MCF 10A (cell line): ENCODE measurements at regions not wholly inside any gene's neighbourhood (a gene's known extent, or its start where the extent isn't known, plus 50 kb on each side); places are given as distances from the start of the nearest gene placed in this dataset.

ENCODE experiments used
- BruUV-seq: library from RNA; stranded (reverse); fragments of 400-500 nt; replicated peaks from 2 replicates; lab custom pipeline; 2021; lab: Mats Ljungman, UMichigan
- CTCF ChIA-PET: fragments of 300-600 bp; sonication (Branson Sonifier 250); formaldehyde crosslinking; extraction: SDS; loops from one replicate; lab custom pipeline; 2021; ENCODE audit warnings: antibody characterized with exemption, inconsistent platforms; lab: Yijun Ruan, JAX
- POLR2A ChIA-PET: fragments of 300-600, 350-650 bp; sonication (Branson Sonifier 250); formaldehyde crosslinking; extraction: SDS; loops from one replicate; lab custom pipeline; 2020; ENCODE audit warnings: antibody characterized with exemption, inconsistent platforms; lab: Yijun Ruan, JAX
- DNase-seq: peaks from one replicate; pipeline ENCODE4 v3.0.0-alpha.2; 2018; ENCODE audit not compliant: unreplicated experiment
- H3K27ac Mint-ChIP-seq: one replicate; pipeline ENCODE4 v1.8.0; 2022; ENCODE audit warnings: mild to moderate bottlenecking, low read depth, mixed read lengths; ENCODE audit not compliant: unreplicated experiment
- H3K27me3 Mint-ChIP-seq: one replicate; pipeline ENCODE4 v1.8.0; 2022; ENCODE audit warnings: mixed read lengths; ENCODE audit not compliant: insufficient read depth, unreplicated experiment
- H3K36me3 Mint-ChIP-seq: one replicate; pipeline ENCODE4 v1.8.0; 2022; ENCODE audit warnings: mild to moderate bottlenecking, moderate library complexity, mixed read lengths; ENCODE audit not compliant: insufficient read depth, unreplicated experiment
- H3K4me1 Mint-ChIP-seq: one replicate; pipeline ENCODE4 v1.8.0; 2022; ENCODE audit warnings: mixed read lengths; ENCODE audit not compliant: insufficient read depth, unreplicated experiment
- H3K4me3 Mint-ChIP-seq: one replicate; pipeline ENCODE4 v1.8.0; 2022; ENCODE audit warnings: mild to moderate bottlenecking, moderate library complexity, mixed read lengths; ENCODE audit not compliant: unreplicated experiment
- H3K9me3 Mint-ChIP-seq: one replicate; pipeline ENCODE4 v1.8.0; 2022; ENCODE audit warnings: mixed read lengths; ENCODE audit not compliant: unreplicated experiment
- intact Hi-C: fragments of 100-400 bp; cut with micrococcal nuclease; formaldehyde crosslinking; loops from 2 replicates; pipeline ENCODE4 v1.14.1; 2022
- TF ChIP-seq, protein P1 (sequence below): fragments of 200-600 bp; IDR thresholded peaks from one replicate; pipeline ENCODE4 v1.8.0; 2022; ENCODE audit warnings: antibody characterized with exemption, mild to moderate bottlenecking; ENCODE audit not compliant: unreplicated experiment

DNA sequence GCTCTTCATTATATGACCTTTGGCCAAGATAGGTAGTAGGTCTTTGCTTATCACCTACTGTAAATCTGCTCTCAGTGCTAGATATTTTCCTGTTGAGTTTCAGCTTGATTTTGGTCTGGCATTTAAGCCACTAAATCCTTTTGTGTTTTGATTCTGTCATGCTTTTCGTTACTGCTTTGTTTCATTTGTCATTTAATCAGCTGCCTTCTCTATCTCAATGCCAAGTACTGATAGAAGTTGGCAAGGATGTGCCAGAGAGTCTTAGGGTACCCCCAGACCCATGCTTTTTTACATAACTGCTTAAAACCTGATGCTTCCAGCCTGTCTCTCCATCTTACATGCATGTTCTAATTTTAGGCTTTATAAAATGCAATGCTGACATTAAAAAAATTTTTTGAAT is 300.1 kb upstream of the SASH1 start:
- CTCF ChIA-PET, result no interaction called here
- TF ChIP-seq, protein P1, sequence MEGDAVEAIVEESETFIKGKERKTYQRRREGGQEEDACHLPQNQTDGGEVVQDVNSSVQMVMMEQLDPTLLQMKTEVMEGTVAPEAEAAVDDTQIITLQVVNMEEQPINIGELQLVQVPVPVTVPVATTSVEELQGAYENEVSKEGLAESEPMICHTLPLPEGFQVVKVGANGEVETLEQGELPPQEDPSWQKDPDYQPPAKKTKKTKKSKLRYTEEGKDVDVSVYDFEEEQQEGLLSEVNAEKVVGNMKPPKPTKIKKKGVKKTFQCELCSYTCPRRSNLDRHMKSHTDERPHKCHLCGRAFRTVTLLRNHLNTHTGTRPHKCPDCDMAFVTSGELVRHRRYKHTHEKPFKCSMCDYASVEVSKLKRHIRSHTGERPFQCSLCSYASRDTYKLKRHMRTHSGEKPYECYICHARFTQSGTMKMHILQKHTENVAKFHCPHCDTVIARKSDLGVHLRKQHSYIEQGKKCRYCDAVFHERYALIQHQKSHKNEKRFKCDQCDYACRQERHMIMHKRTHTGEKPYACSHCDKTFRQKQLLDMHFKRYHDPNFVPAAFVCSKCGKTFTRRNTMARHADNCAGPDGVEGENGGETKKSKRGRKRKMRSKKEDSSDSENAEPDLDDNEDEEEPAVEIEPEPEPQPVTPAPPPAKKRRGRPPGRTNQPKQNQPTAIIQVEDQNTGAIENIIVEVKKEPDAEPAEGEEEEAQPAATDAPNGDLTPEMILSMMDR, result no peak
- intact Hi-C loops, result no loop called here

DNA sequence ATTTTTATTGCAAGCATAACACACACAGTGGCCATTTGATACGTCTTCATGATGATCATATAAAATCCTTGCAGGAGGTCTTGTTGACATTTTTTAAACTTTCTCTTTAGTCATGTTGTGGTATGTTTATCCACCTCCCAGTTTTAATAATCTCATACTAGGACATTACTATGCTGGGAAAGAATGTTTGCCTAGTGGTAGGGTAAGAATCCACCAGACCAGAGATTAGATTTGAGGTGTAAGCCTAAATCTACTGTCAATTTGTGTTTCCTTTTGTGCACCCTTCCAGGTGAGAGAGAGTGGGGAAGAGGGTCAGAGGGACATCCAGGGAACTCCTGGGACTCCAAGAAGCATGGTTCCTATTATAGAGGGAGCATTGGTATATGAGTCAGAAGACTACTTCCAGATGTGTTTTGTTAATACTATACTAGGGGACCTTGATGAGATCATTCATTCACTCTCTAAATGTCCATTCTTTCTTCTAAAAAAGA is 298.3 kb upstream of the SASH1 start:
- intact Hi-C loops, result no loop called here
- no peak for DNase-seq
- TF ChIP-seq, protein P1, result no peak
- no peaks in the 10 kb centered on the region for H3K27me3 Mint-ChIP-seq
- H3K9me3 Mint-ChIP-seq, result peaks cover 11% of the 10 kb centered on the region
- no TSS peak for BruUV-seq
- H3K27ac Mint-ChIP-seq, result no peak overlapping the region
- no peaks in the 10 kb centered on the region for H3K36me3 Mint-ChIP-seq
- H3K4me1 Mint-ChIP-seq, result no peaks in the 10 kb centered on the region
- H3K4me3 Mint-ChIP-seq, result no peak overlapping the region
- ChIA-PET CTCF (interaction anchor here (0.6 kb wide), 1 partner anchor 179 kb away, joined by 3 read pairs; no protein-coding TSS in a partner anchor), POLR2A (no interaction called here)

More for the DNA sequence above, 300.1 kb upstream of the SASH1 start:
- Mint-ChIP-seq H3K27me3 (no peaks in the 10 kb centered on the region), H3K4me3 (no peak overlapping the region), H3K9me3 (peaks cover 7% of the 10 kb centered on the region), H3K36me3 (no peaks in the 10 kb centered on the region), H3K4me1 (no peaks in the 10 kb centered on the region), H3K27ac (no peak overlapping the region)
- POLR2A ChIA-PET, result no interaction called here
- DNase-seq, result no peak
- no TSS peak for BruUV-seq

DNA sequence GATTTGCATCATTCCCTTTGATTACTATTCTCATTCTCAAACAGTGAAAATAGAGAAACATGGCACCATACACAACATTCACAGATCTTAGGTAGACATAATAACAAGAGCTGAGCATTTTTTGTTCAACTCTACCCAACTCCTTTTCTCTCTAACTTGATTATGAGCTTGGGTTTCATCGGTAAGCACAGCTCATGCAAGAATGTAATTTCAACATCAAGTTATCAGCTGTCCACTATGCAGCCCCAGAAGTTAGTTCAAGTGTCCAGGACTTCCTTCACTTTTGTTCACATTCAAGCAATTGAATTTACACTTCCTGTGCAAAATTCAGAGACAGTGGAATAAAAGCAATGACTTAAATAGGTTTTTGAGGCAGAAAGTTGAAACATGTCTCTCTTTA is 297.7 kb upstream of the SASH1 start:
- H3K36me3 Mint-ChIP-seq, result no peaks in the 10 kb centered on the region
- peaks cover 11% of the 10 kb centered on the region for H3K9me3 Mint-ChIP-seq
- no peaks in the 10 kb centered on the region for H3K27me3 Mint-ChIP-seq
- no peak overlapping the region for H3K27ac Mint-ChIP-seq
- ChIA-PET POLR2A (no interaction called here), CTCF (no interaction called here)
- intact Hi-C loops, result no loop called here
- no TSS peak for BruUV-seq
- H3K4me1 Mint-ChIP-seq, result no peaks in the 10 kb centered on the region
- DNase-seq, result no peak
- TF ChIP-seq, protein P1, result no peak
- H3K4me3 Mint-ChIP-seq, result no peak overlapping the region

DNA sequence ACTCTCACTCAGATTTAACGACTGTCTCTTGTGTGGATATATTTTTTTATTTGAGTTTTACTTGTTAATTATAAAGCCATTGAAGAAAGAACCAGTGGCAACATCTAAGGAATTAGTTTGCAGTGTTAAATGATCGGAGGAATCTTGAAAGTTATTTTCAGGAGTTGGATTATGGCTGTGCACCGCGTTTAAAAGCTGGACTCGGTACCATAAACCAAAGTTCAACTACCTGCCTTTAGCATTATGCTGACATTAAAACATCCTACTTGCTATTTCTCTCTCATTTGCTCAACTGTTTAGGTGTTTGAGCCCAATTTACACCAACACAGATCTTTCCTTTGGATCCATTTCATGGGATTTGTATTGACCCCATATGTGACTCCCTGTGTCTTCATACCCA is 289.4 kb upstream of the SASH1 start:
- H3K4me3 Mint-ChIP-seq, result no peak overlapping the region
- CTCF ChIA-PET, result no interaction called here

More for the DNA sequence above, 289.4 kb upstream of the SASH1 start:
- TF ChIP-seq, protein P1, result no peak
- no peaks in the 10 kb centered on the region for H3K9me3 Mint-ChIP-seq
- DNase-seq, result no peak
- intact Hi-C loops, result no loop called here
- no peaks in the 10 kb centered on the region for H3K4me1 Mint-ChIP-seq
- H3K36me3 Mint-ChIP-seq, result no peaks in the 10 kb centered on the region
- H3K27ac Mint-ChIP-seq, result no peak overlapping the region
- no TSS peak for BruUV-seq
- H3K27me3 Mint-ChIP-seq, result no peaks in the 10 kb centered on the region
- POLR2A ChIA-PET, result no interaction called here
